ENCODE measurements at regions not wholly inside any gene's neighbourhood (a gene's known extent, or its start where the extent isn't known, plus 50 kb on each side); places are given as distances from the start of the nearest gene placed in this dataset.

DNA sequence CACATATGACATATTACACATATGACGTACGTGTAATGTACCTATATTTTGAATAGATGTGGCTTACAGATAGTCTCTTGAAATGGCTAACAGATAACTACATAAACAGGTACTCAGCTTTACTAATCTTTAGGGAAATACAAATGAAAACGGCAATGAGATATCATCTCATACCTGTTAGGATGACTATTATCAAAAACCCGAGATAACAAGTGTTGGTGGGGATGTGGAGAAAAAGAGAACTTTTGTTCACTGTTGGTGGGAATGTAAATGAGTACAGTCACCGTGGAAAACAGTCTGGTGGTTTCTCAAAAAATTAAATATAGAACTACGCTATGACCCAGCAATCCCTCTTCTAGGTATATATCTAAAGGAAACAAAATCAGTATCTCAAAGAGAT lies 247.6 kb downstream of the ETS1 start:
- no peaks in the 10 kb centered on the region for H3K27me3 ChIP-seq
- no peak for DNase-seq (ENCODE audit: extremely low spot score)
- no peaks in the 10 kb centered on the region for H3K36me3 ChIP-seq
- intact Hi-C loops (cut with DNase I) = no loop called here
- peaks cover 8 to 46% (median 25%) of the 10 kb centered on the region in 4 donors for H3K4me1 ChIP-seq
- TF ChIP-seq POLR2AphosphoS5 (IDR thresholded peaks at IDR 0.05) = no peak
- TF ChIP-seq, protein P1, sequence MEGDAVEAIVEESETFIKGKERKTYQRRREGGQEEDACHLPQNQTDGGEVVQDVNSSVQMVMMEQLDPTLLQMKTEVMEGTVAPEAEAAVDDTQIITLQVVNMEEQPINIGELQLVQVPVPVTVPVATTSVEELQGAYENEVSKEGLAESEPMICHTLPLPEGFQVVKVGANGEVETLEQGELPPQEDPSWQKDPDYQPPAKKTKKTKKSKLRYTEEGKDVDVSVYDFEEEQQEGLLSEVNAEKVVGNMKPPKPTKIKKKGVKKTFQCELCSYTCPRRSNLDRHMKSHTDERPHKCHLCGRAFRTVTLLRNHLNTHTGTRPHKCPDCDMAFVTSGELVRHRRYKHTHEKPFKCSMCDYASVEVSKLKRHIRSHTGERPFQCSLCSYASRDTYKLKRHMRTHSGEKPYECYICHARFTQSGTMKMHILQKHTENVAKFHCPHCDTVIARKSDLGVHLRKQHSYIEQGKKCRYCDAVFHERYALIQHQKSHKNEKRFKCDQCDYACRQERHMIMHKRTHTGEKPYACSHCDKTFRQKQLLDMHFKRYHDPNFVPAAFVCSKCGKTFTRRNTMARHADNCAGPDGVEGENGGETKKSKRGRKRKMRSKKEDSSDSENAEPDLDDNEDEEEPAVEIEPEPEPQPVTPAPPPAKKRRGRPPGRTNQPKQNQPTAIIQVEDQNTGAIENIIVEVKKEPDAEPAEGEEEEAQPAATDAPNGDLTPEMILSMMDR (IDR thresholded peaks at IDR 0.05) = no peak
- H3K27ac ChIP-seq (replicated peaks in 1 of 4) = no peak overlapping the region
- WGBS = 90% methylated on average over 6 of the region's 6 CpGs
- no peak overlapping the region for H3K4me3 ChIP-seq
- H3K9me3 ChIP-seq = no peaks in the 10 kb centered on the region

DNA sequence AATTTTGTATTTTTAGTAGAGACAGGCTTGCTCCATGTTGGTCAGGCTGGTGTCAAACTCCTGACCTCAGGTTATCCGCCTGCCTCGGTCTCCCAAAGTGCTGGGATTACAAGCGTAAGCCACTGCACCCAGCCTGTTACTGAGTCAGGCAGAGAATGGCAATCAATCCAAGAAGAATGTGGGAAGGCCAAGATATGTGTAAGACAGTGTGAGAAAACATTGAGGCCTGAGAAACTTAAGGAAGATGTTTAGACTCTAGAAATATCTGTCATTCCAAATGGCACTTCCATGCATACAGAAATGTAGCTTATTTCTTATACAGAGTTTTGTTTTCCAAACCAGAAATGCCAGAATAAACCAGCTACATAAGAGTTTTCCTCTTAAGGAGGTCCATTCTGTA lies 248.5 kb downstream of the ETS1 start:
- H3K4me3 ChIP-seq = no peak overlapping the region
- TF ChIP-seq POLR2AphosphoS5 (IDR thresholded peaks at IDR 0.05) = no peak
- no peaks in the 10 kb centered on the region for H3K9me3 ChIP-seq
- H3K27ac ChIP-seq (replicated peaks in 1 of 4) = no peak overlapping the region
- 100% methylated on average over 3 of the region's 3 CpGs for WGBS
- DNase-seq (ENCODE audit: extremely low spot score) = no peak
- H3K4me1 ChIP-seq = peaks cover 8 to 46% (median 25%) of the 10 kb centered on the region in 4 donors
- H3K36me3 ChIP-seq = no peaks in the 10 kb centered on the region
- intact Hi-C loops (cut with DNase I) = no loop called here
- no peaks in the 10 kb centered on the region for H3K27me3 ChIP-seq

DNA sequence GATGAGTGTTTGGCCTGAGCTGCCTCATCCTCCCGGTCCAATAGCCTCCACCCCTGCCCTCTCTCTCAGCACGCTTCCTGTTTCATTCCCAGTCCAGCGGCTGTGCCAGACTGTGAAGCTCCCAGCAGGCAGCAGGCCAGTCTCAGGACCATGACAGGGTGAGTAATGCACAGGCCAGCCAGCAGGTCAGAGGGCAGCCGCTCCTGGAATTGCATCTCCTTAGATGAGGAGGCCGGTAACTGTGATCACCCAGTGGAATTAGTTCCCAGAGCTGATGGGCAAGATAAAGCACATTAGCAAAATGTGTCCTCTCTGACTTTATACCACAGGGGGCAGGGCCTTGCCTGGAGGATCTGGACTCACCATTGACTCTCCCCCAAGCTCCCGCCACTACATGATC lies 251.2 kb downstream of the ETS1 start:
- H3K36me3 ChIP-seq = no peaks in the 10 kb centered on the region
- TF ChIP-seq POLR2A (IDR thresholded peaks at IDR 0.05; ENCODE audit: low read depth) (no peak), POLR2AphosphoS5 (IDR thresholded peaks at IDR 0.05) (peak; percentile 18 to 19)
- peak; percentile 80 for DNase-seq (ENCODE audit: extremely low spot score)
- no peak overlapping the region for H3K4me3 ChIP-seq
- peaks cover 0 to 30% (median 11%) of the 10 kb centered on the region in 4 donors for H3K4me1 ChIP-seq
- WGBS = 62% methylated on average over 5 of the region's 6 CpGs
- no peak overlapping the region for H3K27ac ChIP-seq (replicated peaks in 1 of 4)
- no peaks in the 10 kb centered on the region for H3K9me3 ChIP-seq
- no peaks in the 10 kb centered on the region for H3K27me3 ChIP-seq
- intact Hi-C loops (cut with DNase I) = no loop called here

DNA sequence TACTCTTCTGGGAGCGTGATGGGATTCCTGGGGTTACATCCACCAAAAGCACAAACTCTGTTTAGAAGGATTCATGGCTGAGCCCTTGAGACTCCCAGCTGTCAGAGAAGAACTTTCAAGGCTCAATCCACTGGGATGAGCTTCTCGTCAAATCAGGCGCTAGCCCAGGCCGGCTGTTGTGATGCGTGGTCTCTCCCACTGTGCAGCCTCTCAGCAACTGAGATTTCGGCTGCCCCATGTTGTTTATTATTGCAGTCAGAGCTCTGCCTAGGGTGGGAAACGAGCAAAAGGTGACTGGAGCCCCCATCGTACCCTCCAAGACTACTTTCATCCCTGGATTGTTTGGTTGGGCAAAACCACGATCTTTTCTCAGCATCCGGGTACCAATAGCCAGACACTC lies 251.6 kb downstream of the ETS1 start:
- H3K27me3 ChIP-seq = no peaks in the 10 kb centered on the region
- intact Hi-C loops (cut with DNase I) = no loop called here
- 91% methylated on average over 10 of the region's 10 CpGs for WGBS
- no peaks in the 10 kb centered on the region for H3K36me3 ChIP-seq
- peaks cover 0 to 25% (median 11%) of the 10 kb centered on the region in 4 donors for H3K4me1 ChIP-seq
- TF ChIP-seq POLR2AphosphoS5 (IDR thresholded peaks at IDR 0.05) (no peak), POLR2A (IDR thresholded peaks at IDR 0.05; ENCODE audit: low read depth) (no peak), EP300 (IDR thresholded peaks at IDR 0.05) (no peak)
- TF ChIP-seq, protein P1 (IDR thresholded peaks at IDR 0.05) = no peak
- peak overlapping the region in 3 of 4 donors; percentile 24 to 54 (median 24) for H3K27ac ChIP-seq (replicated peaks in 1 of 4)
- no peak overlapping the region for H3K4me3 ChIP-seq
- DNase-seq (ENCODE audit: extremely low spot score) = peak; percentile 75
- no peaks in the 10 kb centered on the region for H3K9me3 ChIP-seq

DNA sequence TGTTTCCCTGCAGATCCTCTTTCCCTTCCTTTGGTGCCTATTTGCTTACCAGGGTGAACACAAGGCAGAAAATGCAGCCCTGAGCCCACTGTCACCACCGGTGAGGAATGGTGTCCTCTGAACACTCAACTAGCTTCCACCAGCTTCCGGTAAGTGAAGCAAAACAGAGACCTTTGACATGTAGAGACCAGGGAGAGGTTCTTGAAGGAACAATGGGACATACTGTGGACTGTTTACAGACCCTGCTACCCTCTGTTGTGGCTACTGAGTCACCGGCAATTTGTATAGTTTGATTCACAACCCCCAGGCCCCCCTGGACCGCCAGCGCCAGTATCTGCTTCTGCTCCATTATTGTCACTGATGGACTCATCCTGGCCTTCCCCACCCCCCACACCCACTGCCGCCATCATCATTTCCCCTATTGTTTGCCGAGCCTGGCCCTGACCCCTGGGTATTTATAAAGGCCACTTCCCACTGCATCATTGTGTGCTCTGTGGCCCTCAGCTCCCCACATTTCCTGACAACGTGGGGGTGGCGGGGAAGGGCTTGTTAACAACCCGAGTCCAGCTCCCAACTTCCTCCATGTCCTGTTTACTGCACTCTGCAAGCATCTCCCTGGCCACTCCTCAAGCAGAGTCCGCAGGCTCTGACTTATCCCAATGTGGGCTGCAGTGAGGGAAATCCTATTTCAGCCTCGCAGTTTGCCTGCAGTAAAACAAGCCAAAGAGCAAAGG lies 252.9 kb downstream of the ETS1 start:
- H3K4me1 ChIP-seq = peaks cover 0 to 33% (median 11%) of the 10 kb centered on the region in 4 donors
- 70% methylated on average over 12 of the region's 12 CpGs for WGBS
- TF ChIP-seq POLR2AphosphoS5 (IDR thresholded peaks at IDR 0.05) = peak; percentile 18
- peak; percentile 14 for TF ChIP-seq EP300 (IDR thresholded peaks at IDR 0.05)
- TF ChIP-seq, protein P1 (IDR thresholded peaks at IDR 0.05) = no peak
- H3K27ac ChIP-seq (replicated peaks in 1 of 4) = peak overlapping the region in 2 of 4 donors; percentile 48 to 54
- no peak overlapping the region for H3K4me3 ChIP-seq
- intact Hi-C loops (cut with DNase I) = no loop called here
- H3K27me3 ChIP-seq = no peaks in the 10 kb centered on the region
- no peaks in the 10 kb centered on the region for H3K9me3 ChIP-seq
- no peaks in the 10 kb centered on the region for H3K36me3 ChIP-seq
- DNase-seq (ENCODE audit: extremely low spot score) = peak; percentile 91

DNA sequence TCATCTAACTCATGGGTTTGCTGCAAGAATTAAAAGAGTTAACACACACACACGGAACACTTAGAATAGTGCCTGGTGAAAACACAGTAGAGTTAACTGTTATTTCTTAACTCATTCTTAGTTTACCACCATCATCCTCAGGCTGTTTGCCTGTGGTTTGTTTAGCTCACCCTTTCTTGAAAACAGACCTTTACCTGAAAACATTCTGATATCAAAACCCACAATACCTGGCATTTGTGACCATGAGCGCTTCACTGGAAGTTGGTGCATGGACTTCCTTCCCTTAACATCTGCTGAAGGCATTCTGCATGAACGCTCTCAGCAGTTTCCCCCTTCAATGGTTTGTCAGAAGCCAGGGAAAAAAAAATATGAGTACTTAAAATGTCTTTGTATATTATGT lies 256.0 kb downstream of the ETS1 start:
- H3K4me3 ChIP-seq = no peak overlapping the region
- H3K9me3 ChIP-seq = no peaks in the 10 kb centered on the region
- intact Hi-C loops (cut with DNase I) = no loop called here
- H3K36me3 ChIP-seq = no peaks in the 10 kb centered on the region
- no peaks in the 10 kb centered on the region for H3K27me3 ChIP-seq
- peak; percentile 4 for DNase-seq (ENCODE audit: extremely low spot score)
- peaks cover 0 to 29% (median 11%) of the 10 kb centered on the region in 4 donors for H3K4me1 ChIP-seq
- WGBS = 67% methylated on average over 3 of the region's 3 CpGs
- H3K27ac ChIP-seq (replicated peaks in 1 of 4) = no peak overlapping the region
- TF ChIP-seq, protein P1 (IDR thresholded peaks at IDR 0.05) = no peak
- TF ChIP-seq EP300 (IDR thresholded peaks at IDR 0.05) = no peak
- no peak for TF ChIP-seq POLR2AphosphoS5 (IDR thresholded peaks at IDR 0.05)
- no peak for TF ChIP-seq POLR2A (IDR thresholded peaks at IDR 0.05; ENCODE audit: low read depth)
